ENCODE measurements at regions not wholly inside any gene's neighbourhood (a gene's known extent, or its start where the extent isn't known, plus 50 kb on each side); places are given as distances from the start of the nearest gene placed in this dataset.
"Not testable (repeated sequence)": the region's sequence is repeated elsewhere in the genome, so short reads cannot be mapped to it uniquely, and the experiment has no call there.

DNA sequence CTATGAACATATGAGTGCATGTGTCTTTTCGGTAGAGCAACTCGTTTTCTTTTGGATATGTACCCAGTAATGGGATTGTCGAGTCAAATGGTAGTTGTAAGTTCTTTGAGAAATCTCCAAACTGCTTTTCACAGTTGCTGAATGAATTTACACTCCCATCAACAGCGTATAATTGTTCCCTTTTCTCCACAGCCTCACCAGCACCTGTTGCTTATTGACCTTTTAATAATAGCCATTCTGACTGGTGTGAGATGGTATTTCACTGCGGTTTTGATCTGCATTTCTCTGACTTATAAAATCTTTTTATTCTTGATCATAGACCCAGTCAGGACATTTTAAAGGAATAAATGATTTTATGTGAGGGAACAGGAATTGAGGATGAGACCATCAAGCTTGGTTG is 165.0 kb upstream of the KCTD3 start:
- DNase-seq, result no peak

DNA sequence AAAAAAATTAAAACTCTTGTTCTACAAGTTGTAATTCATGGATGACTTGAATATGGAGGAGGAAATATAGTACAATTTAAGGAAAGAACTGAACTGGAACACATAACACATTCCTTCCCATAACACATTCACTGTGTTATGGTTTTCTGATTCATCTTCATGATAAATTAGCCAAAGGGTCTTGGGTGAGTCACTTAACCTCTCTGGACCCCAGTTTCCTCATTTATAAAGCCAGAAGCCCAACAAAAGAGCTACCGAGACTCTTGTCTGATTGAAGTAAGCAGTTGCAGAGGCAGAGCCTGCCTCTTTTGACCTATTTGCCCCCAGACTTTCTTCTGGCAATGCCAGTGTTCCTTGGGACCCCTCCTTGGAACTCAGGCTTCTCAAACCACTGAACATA is 161.9 kb upstream of the KCTD3 start:
- no peak for DNase-seq

DNA sequence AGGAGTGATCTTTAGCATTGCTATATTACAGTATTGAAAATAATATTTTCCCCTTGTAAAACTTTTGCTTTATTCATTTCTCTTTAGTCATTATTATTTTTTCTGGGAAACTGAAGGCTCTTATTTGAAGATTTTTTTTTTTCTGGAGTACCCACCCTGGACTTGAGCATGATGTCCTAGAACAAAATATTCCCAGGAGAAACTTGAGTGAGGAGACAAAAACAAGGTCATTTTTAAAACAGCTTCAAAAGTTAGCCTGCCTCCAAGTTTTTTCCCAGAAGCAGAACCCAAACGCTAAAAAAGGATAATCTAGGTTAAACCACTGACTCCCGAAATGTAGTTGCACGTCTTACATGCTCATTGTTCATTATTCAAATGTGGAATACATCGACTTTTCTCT is 160.2 kb upstream of the KCTD3 start:
- DNase-seq, result no peak

DNA sequence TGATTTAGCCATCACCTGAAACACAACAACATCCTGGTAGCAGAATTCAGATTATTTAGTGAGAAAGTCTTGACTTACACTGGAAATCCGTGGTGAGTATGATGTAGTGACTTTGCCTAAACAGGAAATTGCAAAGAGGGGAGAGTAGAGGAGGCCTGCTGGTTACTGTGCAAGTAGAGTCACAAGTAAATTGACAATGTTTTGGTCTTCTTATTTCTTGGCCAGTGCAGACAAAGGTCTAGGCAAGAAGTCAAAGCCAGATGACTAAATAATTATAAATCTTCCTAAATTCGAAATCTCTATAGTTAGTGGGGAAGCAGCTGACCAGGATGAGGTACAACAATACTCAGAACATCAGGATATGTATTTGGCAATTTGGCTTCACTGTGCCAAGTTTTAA is 159.5 kb upstream of the KCTD3 start:
- no peak for DNase-seq

DNA sequence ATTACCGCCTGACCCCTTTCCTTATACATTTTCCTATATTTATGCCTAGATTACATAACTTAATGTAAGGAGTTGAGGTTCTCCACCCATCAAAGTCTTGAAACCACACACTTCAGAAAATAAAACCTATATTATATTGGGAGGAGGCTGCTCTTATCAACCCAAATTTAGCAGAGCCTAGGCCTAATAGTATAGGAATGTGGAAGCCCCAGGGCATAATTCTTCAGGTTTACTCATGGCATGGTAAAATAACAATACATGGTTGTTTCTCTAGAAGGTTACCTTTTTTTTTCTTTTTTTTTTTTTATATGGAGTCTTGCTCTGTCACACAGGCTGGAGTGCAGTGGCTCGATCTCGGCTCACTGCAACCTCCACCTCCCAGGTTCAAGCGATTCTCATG is 157.6 kb upstream of the KCTD3 start:
- DNase-seq, result not testable (repeated sequence)

DNA sequence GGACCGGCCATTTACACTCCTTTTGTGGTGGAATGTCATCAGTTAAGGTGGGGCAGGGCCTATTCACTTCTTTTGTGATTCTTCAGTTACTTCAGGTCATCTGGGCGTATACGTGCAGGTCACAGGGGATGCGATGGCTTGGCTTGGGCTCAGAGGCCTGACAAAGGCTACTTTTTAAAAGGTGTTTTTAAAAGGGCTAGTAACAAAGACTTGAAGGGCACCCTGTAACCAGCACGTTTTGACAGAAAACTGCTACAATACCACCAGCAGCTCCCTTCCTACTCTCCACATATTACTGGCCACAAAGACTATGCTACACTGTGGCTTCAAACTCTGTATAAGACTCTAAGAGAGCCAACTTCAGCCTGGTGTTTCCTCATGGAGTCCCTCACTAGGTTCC is 151.6 kb upstream of the KCTD3 start:
- DNase-seq, result not testable (repeated sequence)

DNA sequence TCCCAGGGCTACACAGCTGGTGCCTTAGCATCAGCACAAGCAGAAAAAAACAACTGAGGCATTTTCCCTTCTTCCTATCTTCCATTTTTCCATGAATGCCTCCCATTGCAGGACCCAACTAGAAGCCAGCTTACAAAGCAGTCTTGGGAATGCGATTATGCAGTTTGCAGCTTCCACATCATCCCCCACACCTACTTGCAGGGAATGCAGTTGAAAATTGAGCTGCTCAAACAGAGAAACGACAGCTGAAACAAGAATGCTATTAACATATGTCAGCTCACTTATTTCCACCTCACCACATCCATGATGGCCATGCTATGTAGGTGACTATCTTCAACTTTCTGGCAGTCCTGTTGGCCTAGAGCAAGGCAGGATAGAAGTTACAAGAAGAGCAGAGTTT is 150.6 kb upstream of the KCTD3 start:
- no peak for DNase-seq

DNA sequence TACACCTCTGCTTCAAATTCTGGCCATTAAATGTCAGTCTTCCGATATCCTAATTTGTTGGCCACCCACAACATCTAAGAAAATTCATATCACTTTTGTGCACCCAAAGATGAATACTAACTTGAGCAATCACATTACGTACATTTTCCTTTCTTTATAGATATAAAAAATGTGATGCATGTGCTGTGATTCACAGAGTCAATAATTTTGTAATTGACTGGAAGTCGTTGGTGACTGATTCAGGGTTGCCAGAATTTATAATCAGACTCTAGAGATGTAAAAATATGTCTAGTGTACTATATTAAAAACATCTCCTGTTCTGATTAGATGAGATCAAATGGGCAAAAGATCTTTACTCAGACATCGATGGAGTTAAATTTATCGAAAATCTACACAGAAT is 150.0 kb upstream of the KCTD3 start:
- DNase-seq, result no peak

DNA sequence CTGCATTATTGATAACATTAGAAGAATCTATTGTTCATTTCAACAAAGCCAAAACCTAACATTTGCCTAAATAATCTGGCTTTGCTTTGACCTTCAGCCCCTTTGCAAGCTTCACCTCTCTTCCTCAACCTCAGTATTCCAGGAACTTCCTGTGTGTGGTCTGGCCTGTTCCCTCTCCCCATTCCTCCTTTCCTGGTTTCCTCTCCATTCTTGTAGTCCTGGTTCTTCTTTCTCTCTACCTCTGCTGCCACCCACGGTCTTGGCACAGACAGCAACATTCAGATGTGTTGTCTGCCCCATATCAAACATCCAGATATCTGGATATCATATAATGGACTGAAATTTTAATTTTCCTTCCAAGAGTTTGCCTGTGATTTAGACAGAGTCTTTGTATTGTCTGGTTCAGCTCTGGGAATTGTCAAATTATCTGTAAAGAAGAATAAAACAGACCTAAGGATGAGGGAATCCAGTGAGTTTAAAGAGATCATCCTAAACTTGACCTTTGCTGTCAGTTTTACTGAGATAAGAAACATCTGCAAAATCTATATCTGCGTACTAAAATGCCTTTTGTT is 148.1 kb upstream of the KCTD3 start:
- DNase-seq, result no peak

DNA sequence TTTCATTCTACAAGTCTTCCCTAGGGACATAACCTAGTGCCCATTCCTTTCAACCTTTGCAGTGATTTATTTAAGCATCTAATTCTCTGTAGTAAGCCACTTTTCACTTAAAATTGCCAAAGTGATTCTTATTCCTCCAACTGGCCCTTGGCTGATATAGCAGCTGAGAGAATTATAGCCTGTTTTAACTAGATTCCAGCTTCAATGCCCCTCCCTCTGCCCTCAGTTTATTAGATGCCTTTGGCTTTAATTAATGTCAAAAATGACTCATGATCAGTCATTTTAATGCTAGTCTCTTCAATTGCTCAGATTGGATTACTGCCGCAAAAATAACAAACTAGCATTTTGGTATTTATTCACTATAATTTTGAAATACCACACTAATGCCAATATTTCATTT is 145.4 kb upstream of the KCTD3 start:
- no peak for DNase-seq

DNA sequence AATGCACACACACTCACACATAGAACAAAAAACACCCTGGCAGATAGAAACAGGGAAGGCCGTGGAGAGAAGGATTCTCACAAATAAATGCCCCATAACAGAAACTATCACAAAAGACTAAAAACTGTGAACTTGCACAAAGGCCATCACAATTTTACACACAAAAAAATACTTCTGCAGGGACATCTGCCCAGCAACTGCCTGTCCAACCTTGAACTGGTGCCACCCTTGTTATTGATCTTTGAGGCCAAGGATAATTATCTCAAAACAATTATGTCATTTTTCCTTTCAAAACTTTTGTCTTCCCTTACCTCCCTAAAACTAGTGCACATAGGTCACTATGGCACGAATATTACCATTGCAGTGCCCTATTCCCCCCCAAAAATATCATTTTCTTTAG is 143.8 kb upstream of the KCTD3 start:
- DNase-seq, result no peak

DNA sequence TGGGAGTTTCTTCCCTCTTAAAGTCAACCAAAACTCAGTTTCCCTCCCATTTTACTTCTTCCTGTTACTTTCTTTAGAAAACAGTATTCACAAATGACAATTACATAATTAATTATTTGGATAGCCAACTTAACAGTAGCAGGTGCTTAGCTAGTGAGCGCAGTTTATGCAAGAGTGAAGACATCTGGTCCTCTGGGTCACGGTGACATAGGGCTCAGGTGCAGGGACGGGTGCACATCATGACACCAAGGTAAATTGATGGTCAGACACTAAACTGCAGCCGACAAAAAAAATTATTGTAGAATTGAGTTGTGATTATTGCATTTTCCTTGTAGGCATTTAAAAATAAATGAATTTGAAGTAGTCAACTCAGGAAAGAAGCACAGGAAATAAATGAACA is 142.0 kb upstream of the KCTD3 start:
- DNase-seq, result no peak

DNA sequence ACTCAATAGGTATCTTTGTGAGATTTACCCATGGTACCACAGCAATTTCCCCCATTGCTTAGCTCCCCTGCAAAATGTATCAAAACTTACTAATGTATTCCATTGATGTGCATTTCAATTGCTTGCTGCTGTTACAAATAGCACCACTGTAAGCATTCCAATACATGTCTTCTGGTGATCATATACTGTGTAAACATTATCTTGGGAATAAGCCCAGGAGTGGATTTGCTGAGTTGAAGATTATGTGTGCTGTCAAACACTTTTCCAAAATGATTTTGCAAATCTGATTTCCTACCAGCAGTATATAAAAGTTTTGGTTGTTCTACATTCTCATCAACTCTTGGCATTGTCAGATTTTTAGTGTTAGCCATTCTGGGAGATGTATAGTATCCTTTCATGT is 141.0 kb upstream of the KCTD3 start:
- no peak for DNase-seq

DNA sequence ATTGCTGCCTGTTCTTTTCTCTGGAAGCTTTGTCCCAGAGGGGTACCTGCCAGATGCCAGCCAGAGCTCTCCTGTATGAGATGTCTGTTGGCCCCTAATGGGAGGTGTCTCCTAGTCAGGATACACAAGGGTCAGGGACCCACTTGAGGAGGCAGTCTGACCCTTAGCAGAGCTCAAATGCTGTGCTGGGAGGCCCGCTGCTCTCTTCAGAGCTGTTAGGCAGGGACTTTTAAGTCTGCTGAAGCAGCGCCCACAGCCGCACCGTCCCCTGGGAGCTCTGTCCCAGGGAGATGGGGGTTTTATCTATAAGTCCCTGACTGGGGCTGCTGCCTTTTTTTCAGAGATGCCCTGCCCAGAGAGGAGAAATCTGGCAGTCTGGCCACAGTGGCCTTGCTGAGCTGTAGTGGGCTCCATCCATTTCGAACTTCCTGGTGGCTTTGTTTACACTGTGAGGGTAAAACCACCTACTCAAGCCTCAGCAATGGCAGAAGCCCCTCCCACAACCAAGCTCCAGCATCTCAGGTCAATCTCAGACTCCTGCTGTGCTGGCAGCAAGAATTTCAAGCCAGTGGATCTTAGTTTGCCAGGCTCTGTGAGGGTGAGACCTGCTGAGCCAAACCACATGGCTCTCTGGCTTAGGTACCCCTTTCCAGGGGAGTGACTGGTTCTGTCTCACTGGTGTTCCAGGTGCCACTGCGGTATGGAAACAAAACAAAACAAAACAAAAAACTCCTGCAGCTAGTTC is 134.4 kb upstream of the KCTD3 start:
- DNase-seq, result not testable (repeated sequence)

DNA sequence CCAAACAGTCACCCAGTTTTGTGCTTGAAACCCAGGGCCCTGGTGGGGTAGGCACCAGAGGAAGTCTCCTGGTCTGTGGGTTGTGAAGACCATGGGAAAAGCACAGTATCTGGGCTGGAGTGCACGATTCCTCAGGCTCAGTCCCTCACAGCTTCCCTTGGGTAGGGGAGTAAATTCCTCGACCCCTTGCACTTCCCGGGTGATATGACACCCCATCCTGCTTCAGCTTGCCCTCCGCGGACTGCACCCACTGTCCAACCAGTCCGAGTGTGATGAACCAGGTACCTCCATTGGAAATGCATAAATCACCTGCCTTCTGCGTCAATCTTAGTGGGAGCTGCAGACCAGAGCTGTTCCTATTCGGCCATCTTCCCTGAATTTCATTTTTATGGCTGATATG is 133.9 kb upstream of the KCTD3 start:
- DNase-seq, result no peak

DNA sequence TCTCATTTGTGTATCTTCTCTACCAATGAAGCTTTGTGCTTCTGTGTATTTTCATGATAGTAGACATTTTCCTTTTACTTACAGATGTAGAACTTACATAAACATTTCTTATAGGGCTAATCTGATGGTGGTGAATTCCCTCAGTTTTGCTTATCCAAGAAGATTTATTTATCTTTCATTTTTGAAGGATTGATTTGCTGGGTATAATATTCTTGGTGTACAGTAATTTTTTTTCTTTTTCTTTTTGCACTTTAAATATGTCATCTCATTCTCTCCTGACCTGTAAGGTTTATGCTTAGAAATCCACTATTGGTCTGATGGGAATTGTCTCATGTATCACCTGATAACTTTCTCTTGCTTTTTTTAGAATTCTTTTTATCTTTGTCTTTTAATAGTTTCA is 127.6 kb upstream of the KCTD3 start:
- no peak for DNase-seq

DNA sequence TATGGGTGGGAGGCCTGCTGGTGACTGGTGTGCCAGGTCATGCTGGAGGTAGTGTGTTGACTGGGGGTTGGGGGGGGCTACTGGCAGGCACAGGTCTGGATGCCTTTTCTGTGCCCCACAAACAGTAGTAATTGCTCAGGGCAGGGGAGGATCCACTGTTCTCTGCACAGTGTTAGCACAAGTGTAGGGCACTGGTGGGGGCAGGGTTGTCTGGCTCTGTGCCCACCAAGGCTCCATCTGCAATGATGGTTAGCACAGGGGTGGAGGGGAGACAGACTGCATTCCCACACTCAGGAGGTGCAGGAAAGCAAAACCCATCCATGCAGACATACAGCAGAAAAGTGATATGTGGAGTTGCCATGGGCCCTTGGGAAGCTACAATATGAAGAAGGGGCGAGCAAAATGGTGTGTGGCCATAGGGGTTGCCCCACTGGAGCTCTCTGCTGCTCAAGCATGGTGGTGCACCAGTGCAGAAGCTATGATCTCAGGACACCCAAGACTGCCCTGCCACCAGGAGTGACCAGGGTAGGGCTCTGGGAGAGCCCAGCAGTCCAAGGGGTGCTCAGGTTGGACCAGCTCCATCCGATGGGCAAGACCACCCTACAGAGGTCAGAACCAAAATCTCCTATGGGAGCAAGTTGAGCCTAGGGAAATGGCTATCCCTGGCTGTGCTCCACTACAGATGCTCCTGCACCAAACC is 122.2 kb upstream of the KCTD3 start:
- no peak for DNase-seq

DNA sequence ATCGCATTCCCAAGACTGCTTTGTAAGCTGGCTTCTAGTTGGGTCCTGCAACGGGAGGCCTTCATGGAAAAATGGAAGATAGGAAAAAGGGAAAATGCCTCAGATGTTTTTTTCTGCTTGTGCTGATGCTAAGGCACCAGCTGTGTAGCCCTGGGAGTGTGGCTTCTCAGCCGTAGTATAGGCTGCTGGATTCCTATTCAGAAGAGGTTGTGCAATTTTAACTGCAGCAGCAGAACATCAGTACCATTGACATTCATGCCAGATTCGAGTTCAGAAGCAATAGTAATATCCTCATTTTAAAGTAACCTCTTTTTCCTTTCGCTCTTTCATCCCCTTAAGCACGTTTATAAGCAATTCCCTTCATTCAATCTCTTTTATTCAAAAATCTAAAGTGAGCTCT is 119.1 kb upstream of the KCTD3 start:
- DNase-seq, result not testable (repeated sequence)

DNA sequence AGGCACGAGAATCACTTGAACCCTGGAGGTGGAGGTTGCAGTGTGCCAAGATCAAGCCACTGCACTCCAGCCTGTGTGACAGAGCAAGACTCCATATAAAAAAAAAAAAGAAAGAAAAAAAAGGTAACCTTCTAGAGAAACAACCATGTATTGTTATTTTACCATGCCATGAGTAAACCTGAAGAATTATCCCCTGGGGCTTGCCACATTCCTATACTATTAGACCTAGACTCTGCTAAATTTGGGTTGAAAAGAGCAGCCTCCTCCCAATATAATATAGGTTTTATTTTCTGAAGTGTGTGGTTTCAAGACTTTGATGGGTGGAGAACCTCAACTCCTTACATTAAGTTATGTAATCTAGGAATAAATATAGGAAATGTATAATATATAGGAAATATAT is 118.0 kb upstream of the KCTD3 start:
- not testable (repeated sequence) for DNase-seq

DNA sequence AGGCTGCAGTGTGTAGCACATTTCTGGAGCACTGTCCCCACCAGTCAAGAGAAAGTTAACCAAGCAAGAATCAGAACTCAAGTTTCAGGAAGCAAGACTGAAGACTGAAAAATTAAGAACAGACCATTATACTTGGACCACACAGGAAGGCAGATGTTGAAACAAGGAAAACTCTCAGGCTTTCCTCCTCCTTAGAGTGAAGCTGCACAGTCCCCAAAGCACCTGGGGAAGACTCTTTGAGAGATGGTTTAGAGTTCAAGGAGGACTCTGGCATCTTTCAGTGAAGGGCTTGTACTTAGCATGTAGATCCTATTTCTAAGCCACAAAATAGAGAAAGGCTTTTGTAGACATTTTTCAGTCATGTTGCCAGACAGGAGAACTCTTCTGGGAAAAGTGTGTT is 113.7 kb upstream of the KCTD3 start:
- DNase-seq, result no peak

DNA sequence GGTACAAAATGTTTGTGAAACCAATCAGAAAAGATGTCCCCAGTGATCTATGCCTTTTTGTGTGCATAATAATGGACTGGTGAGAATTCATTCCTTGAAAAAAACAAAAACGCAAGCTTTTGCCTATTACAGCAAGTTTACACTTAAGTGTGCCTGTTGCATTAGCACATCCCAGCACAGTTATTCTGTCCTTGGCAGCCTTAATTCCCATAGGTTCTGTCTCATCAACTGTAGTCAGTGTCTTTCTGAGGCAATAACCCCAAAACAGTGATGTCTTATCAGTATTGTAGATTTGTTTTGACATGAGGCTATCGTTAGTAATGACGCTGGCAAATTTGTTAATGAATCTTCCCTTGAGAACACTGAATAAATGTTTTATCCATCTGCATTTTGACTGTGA is 109.9 kb upstream of the KCTD3 start:
- no peak for DNase-seq

DNA sequence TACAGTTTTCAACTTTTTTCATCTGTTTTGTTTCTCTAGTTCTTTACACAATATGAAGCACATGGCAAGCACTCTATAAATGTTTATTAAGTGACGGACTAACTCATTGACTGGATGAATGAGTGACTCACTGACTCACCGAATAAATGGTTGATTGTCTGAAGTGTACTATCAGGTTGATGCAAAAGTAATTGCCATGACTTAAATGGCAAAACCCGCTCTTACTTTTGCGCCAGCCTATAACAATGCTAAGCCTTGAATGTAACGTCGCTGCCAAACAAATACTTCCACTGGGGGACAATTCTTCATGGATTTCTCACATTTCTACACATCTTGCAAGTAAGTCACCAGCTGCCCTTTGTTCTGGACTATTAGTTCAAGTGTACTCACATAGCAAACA is 109.0 kb upstream of the KCTD3 start:
- no peak for DNase-seq

DNA sequence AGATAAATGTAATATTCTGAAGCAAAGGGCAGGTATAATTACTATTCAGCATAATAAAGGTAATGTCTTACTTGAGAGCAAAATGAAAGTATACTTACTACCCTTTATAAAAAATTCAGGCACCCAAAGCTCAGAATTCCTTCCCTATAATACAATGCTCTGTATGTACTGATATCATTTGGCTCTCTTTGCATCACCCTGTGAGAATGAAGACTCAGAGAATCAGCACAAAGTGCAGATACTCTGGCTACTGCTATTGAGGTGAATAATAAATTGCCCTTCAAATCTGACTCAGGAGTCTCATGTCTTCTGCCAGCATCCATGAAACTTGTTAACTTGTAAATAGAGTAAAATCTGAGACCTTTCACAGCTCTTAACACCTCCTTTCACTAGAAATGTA is 108.5 kb upstream of the KCTD3 start:
- DNase-seq, result no peak

DNA sequence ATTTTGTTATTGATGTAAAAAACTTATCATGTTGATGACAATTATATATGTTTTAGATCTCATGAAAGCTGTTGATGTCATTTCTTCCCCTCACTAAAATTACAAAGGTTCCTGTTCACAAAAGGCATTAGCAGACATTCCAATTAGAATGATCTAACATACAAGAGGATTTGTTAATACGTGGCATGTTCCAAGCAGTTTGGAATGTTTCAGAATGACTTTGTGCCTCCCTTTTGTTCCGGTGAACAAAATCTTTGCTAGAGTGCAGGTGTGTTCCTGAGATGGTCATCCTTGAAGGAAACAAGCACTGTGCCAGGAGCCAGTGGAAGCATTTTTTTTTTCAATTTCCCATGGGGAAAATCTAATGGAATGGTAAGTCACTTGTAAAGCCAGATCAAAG is 108.0 kb upstream of the KCTD3 start:
- DNase-seq, result no peak

DNA sequence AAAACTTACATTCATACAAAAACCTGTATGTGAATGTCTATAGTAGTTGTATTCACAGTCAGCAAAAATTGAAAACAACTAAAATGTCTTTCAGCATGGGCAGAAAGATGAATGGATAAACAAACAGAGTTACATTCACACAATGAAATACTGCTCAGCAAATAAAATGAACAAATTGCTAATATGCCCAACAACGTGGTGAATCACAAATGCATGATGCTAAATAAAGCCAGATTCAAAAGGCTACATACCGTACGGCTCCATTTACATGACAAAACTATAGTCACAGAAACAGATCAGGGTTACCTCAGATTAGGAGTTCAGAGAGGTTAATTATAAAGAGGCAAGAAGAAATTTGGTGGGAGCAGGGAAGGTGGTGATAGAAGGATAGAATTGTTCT is 100.7 kb upstream of the KCTD3 start:
- no peak for DNase-seq
